HG02763 (cell line): ENCODE measurements at regions not wholly inside any gene's neighbourhood (a gene's known extent, or its start where the extent isn't known, plus 50 kb on each side); places are given as distances from the start of the nearest gene placed in this dataset.
"Not testable (repeated sequence)": the region's sequence is repeated elsewhere in the genome, so short reads cannot be mapped to it uniquely, and the experiment has no call there.

ENCODE experiments used
- ATAC-seq: cut with Tn5 transposase; IDR thresholded peaks from one replicate; pipeline ENCODE4 v1.9.1; 2021; ENCODE audit warnings: mild to moderate bottlenecking, moderate library complexity; ENCODE audit not compliant: unreplicated experiment

- no peak for ATAC-seq
These were observed 278.7 kb downstream of the FOXL1 start for GRCh38 chr16:86856946-86857586.

- no peak for ATAC-seq
These were observed 279.5 kb downstream of the FOXL1 start for GRCh38 chr16:86857807-86858206.

- no peak for ATAC-seq
These were observed 280.2 kb downstream of the FOXL1 start for GRCh38 chr16:86858501-86858900.

- ATAC-seq, result not testable (repeated sequence)
These were observed 283.0 kb downstream of the FOXL1 start for GRCh38 chr16:86861270-86861858.

- no peak for ATAC-seq
These were observed 284.4 kb downstream of the FOXL1 start for GRCh38 chr16:86862595-86863280.

- no peak for ATAC-seq
These were observed 285.3 kb downstream of the FOXL1 start for GRCh38 chr16:86863609-86864008.

GRCh38 chr16:86864586-86864985 lies 286.2 kb downstream of the FOXL1 start:
- ATAC-seq, result no peak

- ATAC-seq, result no peak
These were observed 287.7 kb downstream of the FOXL1 start for GRCh38 chr16:86865851-86866662.

GRCh38 chr16:86866986-86867722 lies 288.8 kb downstream of the FOXL1 start:
- no peak for ATAC-seq

GRCh38 chr16:86868070-86868469 lies 289.7 kb downstream of the FOXL1 start:
- no peak for ATAC-seq

- no peak for ATAC-seq
These were observed 290.4 kb downstream of the FOXL1 start for GRCh38 chr16:86868786-86869185.

- ATAC-seq, result no peak
These were observed 291.1 kb downstream of the FOXL1 start for GRCh38 chr16:86869288-86870022.

- no peak for ATAC-seq
These were observed 292.0 kb downstream of the FOXL1 start for GRCh38 chr16:86870380-86870779.

- ATAC-seq, result no peak
These were observed 293.8 kb downstream of the FOXL1 start for GRCh38 chr16:86872131-86872530.

- ATAC-seq, result no peak
These were observed 294.5 kb downstream of the FOXL1 start for GRCh38 chr16:86872833-86873232.

- no peak for ATAC-seq
These were observed 295.8 kb downstream of the FOXL1 start for GRCh38 chr16:86874141-86874540.

- no peak for ATAC-seq
These were observed 298.1 kb downstream of the FOXL1 start for GRCh38 chr16:86876499-86876898.

GRCh38 chr16:86877108-86877507 lies 298.8 kb downstream of the FOXL1 start:
- no peak for ATAC-seq

- ATAC-seq, result no peak
These were observed 299.5 kb downstream of the FOXL1 start for GRCh38 chr16:86877835-86878234.
